Stimulated activated CD4-positive, alpha-beta T cell treated with anti-CD3 and anti-CD28 coated beads, Interleukin-2, amount 100 ng/mL, for 4 hours (primary cell): ENCODE measurements at regions not wholly inside any gene's neighbourhood (a gene's known extent, or its start where the extent isn't known, plus 50 kb on each side); places are given as distances from the start of the nearest gene placed in this dataset.

Experiments used
- DNase-seq: peaks from one replicate; pipeline ENCODE4 v3.0.0-alpha.2; 2020; ENCODE audit warnings: low read depth

DNA sequence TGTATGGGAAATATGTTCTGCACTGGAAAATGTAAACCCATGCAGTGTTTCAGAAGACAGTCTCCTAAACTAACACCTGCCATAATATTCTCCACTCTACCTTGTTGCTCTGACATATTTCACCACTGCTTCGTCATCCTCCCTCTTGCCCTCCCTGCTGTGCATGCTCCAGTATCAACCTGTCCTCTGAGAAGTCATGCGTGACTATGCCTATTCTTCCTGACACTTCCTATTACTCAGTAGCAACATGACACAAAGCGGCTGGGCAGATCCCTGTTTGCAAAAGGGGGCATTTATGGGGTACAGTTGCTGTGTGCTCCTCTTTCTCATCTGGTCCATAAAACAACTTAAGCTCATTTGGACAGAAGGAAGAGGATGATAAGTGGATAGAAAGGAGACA lies 805.6 kb upstream of the EEF2KMT start:
- DNase-seq, result no peak

DNA sequence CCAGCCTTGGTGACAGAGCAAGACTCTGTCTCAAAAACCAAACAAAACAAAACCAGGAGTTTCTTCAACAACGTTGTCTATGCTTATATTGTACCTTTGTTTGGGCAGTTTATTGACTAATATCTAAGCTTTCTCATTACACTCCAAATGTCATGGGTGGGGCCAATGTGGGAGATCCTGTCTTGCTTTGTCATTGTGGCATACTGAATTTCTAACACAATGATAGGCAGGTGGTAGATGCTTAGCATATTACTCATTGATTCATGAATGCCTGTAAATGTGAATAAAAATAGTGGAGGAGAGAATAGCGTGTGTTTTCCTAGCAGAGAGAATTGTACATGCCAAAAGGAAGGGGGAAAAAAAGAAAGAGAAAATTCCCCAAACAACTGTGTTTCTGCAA lies 802.5 kb upstream of the EEF2KMT start:
- no peak for DNase-seq

DNA sequence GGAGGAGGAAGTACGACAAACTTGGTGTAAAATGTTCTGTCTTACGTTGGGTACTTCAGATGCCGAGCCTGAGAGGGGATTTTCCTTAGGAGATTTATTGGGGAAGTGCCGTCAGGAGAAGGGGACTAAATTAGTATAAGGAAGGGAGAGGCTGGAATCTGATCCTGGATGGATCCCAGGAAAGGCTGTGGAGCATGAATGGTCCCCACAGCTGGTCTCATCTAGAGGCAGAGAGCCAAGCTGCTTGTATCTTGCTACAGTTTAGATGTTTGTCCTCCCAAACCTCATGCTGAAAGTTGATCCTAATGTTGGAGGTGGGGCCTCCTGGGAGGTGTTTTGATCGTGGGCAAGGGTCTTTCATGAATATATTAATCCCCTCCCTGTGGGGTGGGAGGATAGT lies 798.4 kb upstream of the EEF2KMT start:
- no peak for DNase-seq

DNA sequence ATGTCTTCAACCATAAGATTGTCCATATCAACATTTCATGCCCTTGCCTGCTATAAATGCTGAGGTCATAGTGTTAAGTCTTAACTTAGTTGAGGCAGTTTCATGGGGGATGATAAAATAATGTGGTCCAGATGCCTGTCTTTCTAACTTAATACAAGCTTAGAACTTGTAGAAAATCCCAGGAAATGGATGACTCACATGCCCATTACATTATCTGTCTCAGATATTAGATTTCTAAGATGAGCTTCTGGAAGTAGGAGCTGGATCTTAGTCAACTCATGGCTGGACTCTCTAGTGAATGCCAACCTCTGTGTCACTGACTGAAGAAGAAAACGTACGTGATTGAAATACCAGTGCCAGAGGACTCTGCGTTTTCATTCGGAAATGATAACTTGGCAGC lies 797.5 kb upstream of the EEF2KMT start:
- no peak for DNase-seq

DNA sequence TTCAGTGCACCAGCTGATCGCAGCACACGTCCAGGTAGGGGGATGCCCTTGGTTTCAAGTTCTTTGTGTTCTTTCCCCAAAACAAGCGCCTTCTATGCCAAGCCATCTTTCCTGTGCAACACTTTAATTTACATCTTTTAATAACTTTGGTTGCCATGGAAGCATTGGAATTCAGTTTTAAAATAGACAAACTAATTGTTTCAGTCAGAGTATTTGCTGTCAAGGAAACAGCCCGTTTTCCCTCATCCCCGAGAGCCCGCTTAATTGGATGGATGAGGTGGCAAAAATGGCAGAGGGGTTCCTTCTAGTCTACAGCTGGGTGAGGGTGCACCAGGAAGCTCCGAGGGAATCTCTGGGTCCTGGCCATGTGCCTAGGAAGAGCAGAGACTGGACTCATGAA lies 793.7 kb upstream of the EEF2KMT start:
- DNase-seq, result no peak

DNA sequence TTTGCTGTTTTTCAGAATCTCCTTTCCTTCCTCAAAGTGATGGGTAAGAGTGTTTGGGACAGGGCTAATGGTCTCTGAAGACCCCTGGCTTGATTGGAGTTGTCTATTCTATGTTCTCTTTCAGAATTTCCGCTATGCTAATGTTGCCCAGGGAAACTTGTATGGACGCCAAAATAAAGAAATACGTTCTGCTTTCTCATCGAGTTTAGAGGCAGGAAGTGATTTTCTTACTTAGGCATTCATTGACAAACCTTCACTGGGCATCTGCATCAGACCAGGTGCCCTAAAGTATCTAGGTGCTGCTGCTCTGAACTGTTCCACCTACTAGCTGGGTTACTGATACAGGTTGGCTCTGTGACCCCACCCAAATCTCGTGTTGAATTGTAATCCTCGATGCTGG lies 787.9 kb upstream of the EEF2KMT start:
- DNase-seq, result no peak

DNA sequence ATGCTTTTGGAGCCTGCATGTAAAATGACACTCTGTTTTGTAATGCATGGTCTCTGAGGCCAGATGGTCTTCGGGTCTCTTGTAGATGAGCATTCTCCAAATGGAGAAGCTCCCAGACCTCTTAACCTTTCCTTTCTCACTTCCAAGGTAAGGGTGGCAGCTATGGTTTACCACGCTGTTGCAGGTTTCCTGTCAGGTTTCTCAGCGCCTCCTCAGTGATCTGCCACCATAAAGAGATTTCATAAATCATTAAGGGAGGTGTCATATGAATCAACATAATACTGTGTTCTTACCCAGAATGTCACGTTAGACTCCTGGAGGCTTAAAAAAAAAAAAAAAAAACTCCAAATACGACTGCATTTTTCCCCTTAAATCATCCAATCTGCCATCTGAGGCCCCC lies 787.4 kb upstream of the EEF2KMT start:
- DNase-seq, result no peak

DNA sequence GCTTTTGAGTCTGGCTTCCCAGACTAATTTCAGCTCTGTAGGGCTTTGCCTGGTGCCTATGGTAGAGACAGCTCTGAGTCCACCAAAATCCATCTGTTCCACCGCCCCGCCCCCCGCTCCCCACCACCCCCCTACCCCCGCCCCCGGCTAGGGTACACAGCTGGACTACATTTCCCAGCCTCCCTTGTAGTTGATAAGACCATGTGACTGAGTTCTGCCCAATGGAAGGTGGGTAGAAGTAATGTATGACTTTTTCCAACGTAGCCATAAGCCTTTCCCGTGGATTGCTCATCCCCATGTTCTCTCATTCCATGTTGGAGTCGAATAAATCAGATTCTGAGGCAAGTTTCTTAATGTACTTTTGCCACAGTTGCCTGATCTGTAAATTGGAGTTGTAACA lies 786.7 kb upstream of the EEF2KMT start:
- no peak for DNase-seq

DNA sequence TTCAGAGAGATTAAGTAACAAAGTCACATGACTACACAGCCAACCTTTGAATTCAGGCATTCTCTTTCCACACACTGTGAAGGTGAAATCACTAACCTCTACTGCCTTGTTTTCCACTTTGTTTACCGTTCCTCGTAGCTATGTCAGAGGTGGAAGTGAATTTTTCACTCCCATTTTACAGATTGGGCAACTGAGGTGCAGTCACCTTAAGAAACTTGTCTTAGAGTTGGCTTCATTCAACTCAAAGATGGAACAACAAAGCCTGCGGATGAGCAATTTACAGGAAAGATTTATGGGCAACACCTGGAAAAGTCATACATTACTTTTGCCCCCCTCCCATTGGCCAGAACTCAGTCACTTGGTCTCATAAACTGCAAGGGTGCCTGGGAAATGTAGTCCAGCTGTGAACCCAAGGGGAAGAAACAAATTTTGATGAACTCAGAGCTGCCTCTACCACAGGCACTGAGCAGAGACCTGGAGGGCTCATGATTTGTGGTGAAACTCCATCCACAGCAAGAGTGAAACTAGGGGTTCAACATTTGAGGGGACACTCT lies 784.6 kb upstream of the EEF2KMT start:
- no peak for DNase-seq

DNA sequence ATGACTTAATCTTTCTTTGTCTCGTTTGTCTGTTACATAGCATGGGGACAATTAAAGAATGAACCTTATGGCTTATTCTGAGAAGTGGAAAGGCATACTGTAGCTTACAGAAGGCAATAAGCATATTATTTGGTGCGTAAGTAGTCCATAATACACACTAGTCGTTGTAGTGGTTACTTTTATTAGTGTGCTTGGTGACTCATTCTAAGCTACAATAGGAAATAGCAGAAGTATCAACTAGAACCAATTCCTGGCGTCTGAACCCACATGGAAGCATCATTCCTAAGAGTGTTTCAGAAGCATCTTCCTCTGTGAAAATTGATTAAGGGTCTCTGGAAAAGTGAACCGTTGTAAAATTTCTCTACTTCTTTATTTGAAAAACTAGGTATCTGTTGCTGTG lies 777.8 kb upstream of the EEF2KMT start:
- DNase-seq, result no peak

DNA sequence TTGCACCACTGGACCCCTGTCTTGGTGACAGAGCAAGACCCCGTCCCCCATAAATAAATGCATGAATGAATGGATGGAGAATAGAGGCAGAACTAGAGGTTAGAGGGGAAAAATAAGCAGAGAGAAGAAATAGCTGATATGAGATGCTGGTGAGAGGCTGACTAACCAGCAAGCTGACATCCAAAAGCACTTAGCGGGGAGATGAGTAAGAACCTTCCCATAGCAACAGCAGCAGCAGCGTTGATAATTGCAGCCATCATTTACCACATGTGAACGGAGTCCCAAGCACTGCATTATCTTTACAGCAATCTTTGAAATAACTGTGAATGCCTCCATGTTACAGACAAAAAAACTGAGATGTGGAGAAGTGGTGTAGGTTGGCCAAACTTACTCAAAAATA lies 777.3 kb upstream of the EEF2KMT start:
- DNase-seq, result no peak

DNA sequence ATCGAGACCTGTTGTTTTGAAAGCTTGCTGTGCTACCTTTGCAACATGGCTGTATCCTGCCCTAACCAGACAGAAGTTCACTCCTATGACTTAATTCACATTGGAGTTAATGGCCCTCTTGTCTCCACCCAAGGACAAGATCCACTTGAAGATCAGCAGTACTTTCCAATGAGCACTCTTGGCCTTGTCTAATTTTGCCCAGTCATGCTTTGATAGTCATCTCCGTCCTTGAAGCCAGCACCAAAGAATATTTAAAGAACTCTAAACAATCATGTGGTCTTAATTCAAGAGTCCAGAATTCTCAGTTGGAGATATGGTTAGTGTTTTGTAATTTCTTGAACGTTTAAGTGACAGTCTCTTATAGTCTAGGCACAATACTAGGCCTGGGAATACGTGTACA lies 775.6 kb upstream of the EEF2KMT start:
- DNase-seq, result no peak

DNA sequence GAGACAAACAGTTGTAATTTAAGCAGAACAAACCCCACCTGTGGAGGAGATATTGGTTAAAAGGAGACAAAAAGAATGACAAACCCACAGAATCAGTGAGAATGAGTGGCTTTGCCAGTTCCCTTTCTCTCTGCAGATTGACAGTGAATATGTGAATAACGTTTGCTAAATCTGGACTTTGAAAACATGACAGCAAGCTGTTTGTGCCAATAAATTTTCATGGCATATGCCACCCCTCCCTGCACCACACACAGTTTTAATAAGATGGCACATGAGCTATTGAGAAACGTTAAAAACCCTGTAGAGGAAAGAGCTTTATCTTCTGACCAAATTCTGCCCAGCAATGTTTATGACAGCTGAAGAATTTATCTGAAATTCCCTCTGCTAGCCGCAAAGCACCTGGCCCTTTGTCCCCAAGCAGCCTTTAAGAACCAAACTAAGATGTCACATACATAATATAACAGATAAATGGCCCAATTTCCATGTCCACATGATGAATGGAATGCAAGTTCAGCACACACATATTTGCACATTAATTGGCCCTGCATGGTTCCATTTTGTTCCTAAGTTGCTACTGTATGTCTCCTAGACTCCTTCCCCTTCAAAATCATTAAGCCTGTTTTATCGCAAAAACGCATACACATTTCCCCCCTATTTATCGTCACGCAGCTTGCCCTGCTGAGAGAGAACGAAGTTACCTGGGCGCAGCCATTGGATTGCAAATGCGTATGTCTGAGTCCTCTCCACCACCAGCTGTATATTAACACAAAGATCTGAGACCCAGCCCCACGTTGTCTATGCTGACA lies 773.5 kb upstream of the EEF2KMT start:
- DNase-seq, result no peak

DNA sequence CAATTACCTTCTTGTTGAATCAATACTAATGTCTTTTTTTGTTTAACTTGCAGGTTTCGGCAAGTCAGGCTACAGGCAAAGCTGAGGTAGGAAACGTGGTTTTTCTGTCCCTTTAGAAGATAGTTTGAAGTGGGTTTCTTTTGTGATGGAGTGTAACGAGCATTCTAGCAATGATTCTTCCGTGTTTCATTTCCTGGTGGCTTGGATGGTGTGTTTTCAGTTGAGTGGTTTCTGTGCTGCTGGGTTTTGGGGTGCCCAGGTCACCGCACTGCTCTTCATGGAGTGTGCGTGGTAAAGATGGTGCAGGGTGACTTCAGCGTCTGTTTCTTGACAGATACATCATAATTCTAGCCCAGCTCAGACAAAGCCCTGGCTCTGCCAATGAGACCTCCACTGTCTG lies 769.7 kb upstream of the EEF2KMT start:
- DNase-seq, result no peak

DNA sequence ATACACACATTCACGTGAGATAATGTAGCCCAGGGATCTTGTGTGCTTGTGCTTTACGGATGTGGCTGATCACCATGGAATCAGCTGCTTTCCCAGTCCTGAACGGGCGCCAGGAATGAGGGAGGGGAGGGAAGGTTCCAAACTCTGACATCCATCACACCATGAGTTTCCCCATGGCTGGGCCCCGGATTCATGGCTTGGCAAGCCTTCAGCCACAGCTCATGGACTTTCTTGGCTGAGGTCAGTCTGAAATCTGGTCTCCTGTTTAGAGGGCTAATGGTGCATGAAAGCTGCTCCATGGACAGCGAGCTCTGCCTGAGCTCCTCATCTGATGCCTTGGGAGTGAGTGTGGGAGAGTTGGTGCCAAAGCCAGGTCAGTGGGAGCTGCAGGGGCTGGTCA lies 767.6 kb upstream of the EEF2KMT start:
- no peak for DNase-seq

DNA sequence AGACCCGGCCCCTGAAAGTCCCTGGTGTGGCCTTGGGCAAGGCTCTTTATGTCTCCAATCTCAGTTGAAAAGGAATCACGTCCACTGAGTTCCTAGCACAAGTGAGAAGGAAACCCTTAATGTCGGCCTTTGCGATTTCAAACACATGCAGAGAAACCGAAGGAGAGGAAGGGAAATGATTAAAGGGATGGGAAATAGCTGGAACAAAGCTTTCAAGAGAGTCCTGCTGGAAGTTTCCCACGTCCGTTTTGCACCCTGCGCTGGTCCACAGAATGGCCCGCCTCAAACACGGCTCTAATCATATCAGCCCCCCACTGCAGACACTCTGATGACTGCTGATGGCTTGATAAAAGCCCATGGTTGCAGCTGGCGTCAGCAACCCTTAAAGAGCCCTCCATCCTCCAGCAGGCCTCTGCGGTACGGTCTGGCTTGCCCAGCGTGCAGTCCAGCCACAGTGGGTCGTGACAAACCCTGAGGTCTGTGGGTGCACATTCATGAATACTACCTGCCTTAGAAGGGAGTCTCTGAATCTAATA lies 765.5 kb upstream of the EEF2KMT start:
- DNase-seq, result no peak

DNA sequence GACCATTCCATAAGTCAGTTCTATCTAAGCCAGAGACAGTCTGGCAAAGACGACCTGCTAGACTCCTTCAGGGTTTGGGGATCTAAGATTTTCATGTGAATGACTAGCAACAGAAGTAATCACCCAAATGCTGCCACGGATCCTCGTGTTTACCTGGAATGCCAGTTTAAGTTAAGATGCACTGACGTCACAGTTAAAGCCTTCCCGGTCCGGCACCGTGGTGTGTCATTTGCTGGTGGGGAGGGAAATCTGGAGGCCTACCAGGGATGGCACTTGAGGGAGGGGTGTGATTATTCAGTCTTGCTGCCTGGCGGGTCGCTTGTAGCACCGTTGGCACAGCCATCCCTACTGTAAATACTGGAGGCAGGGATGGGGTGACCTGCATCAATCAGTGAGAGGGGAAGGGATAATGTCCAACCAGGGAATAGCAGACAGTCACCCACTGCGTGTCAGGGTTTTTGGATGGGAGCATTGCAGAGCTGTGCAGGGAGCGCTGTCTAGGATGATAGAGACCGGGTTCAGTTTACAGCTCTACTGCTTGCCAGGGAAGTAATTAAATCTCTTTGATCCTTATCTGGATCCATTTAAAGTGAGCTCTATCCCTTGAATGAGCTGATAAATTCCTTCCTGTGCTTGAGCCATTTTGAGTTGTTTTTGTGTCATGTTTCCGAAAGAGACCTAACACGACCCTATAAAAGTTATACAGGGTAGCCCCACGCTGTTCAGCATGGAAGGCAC lies 764.7 kb upstream of the EEF2KMT start:
- no peak for DNase-seq

DNA sequence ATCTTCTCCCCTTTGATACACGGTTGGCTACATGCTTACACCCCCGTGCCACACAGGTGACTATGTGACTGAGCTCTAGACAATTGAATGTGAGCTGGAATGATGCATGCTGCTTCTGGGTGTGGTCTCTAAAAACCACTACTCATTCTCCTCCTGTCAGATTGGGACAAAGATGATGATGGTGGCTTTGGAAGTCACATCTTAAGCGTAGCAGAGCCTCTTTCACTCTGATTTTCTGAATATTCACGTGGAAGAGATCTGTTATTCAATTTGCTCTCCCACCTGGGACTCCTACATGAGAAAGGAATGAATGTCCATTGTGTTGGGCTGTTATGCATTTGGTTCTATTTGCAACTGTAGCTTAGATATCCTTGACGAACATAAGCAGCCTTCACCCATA lies 763.6 kb upstream of the EEF2KMT start:
- DNase-seq, result no peak

DNA sequence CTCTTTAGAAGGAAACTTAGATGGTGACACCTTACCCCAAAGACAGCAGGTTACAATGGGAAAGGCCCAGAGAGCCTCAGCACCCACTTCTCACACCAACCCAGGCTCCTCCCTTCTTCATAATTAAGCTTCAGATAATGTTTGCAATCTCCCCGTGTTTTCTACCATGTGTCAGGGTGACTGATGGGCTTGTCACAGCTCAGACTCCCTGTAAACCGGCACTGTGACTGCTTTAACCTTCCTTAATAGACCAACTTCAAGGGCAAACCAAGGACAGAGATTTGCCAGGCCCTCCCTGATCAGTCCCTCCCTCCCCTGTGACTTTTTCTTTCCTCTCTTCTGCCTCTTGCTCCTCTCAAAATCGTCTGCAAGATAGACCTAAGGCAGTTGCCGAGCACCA lies 760.6 kb upstream of the EEF2KMT start:
- no peak for DNase-seq

DNA sequence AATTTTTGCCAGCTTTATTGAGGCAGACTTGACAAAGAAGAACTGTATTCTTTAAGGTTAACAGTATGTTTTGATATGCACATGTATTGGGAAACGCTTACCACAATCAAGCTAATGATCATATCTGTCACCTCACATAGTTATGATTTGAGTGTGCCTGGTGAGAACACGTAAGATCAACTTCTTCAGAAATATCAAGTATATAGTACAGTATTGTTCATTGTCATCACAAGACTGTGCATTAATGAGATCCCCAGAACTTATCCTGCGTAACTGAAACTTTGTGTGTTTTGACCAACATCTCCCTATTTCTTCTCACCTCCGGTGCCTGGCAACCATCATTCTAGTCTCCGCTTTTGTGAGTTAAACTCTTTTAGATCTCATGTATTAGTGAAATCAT lies 756.4 kb upstream of the EEF2KMT start:
- DNase-seq, result no peak

DNA sequence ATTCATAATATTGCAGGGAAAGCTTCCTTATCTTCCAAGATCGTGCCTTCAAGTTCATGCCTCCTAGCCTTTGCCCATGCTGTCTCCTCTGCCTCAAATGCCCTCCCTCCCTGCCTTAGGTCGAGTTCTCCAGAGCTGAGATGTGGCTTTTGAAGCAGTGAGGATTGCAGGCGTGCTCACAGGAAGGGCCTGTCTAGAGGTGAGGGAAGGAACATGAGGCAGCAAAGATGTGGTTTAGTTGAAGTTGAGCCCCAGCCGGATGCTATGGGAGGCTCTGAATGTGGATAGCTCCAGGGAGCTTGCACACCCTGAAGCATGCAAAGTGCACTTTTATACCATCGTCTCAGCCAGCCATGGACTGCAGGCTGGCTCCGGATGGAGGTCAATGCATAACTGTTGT lies 754.6 kb upstream of the EEF2KMT start:
- DNase-seq, result no peak

DNA sequence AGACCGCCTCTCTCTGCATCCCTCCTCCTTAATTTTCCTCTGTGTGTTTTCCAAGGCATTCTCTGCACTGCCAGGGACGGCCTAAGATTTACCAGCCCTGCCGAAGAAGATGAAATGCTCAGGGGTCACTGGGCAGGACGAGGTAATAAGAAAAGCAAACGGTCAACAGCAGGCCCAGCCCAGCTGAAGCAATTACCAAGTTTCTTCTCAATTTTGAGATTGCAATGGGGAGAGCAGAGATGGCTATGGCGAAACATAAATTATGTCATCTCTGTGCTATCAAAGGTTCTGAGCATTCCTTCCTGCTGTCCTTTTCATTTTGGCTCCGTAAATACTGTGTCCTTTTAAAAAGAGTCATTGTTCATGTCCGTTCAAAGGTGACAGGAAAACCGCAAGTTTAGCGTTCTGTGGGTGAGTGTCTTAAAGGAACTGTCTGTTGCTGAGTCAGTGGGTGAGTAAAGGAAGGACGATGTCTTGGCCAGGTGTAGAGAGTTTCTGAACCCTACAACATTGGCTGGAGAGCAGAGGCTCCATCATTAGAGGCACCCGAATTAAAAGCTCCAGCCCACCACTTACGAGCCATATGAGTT lies 753.9 kb upstream of the EEF2KMT start:
- DNase-seq, result no peak
